ENCODE measurements at regions not wholly inside any gene's neighbourhood (a gene's known extent, or its start where the extent isn't known, plus 50 kb on each side); places are given as distances from the start of the nearest gene placed in this dataset.
A peak's percentile ranks its signal among the peaks of the same experiment; 100 is the strongest.

DNA sequence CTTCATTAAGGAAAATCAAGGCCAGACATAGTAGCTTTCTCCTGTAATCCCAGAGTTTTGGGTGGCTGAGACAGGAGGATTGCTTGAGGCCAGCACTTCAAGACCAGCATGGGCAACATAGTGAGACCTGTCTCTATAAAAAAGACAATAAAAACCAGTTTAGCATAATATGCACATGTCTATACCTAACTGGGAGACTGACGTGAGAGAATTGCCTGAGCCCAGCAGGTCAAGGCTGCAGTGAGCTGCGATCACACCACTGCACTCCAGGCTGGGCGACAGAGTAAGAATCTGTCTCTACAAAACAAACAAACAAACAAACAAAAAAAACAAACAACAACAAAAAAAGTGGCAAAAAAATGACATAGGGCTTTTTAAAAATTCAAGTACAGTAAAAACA lies 820.8 kb downstream of the MTRR start:
- no peak overlapping the region for H3K4me3 ChIP-seq (ENCODE audit: low read length)
- peaks cover 4% of the 10 kb centered on the region for H3K4me1 ChIP-seq (ENCODE audit: control insufficient read depth, insufficient read depth, low read length)
- no peaks in the 10 kb centered on the region for H3K36me3 ChIP-seq (ENCODE audit: control insufficient read depth, insufficient read depth, low read length)

DNA sequence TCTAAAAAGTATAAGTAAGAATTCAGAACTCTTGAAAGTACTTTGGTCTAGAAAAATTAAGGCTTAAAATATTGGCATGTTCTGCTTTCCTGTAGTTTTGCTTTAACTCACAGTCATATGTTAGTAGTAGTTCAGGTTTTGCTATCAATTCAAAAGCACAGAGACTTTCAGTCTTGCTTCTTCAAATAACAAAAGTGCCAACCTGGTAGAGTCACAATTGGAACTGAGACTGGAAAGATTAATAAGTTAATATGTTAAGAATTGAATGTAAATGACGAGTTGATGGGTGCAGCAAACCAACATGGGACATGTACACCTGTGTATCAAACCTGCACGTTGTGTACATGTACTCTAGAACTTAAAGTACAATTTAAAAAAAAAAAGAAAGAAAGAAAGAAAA lies 822.3 kb downstream of the MTRR start:
- no peaks in the 10 kb centered on the region for H3K27me3 ChIP-seq (ENCODE audit: control insufficient read depth, insufficient read depth, low read length)
- H3K27ac ChIP-seq (ENCODE audit: low read length) = no peak overlapping the region
- H3K9me3 ChIP-seq (ENCODE audit: control insufficient read depth, insufficient read depth, low read length) = no peaks in the 10 kb centered on the region
- no peak overlapping the region for H3K4me3 ChIP-seq (ENCODE audit: low read length)
- peaks cover 4% of the 10 kb centered on the region for H3K4me1 ChIP-seq (ENCODE audit: control insufficient read depth, insufficient read depth, low read length)
- H3K36me3 ChIP-seq (ENCODE audit: control insufficient read depth, insufficient read depth, low read length) = no peaks in the 10 kb centered on the region
- no peak for DNase-seq (ENCODE audit: low read depth, low spot score)
- no CpG with 5 or more reads among the region's 2 CpGs for WGBS (ENCODE audit: insufficient coverage, insufficient read length)

More for the DNA sequence above, 820.8 kb downstream of the MTRR start:
- Histone ChIP-seq H3K27ac (ENCODE audit: low read length) (no peak overlapping the region), H3K9me3 (ENCODE audit: control insufficient read depth, insufficient read depth, low read length) (no peaks in the 10 kb centered on the region), H3K27me3 (ENCODE audit: control insufficient read depth, insufficient read depth, low read length) (no peaks in the 10 kb centered on the region)
- no CpG with 5 or more reads among the region's 3 CpGs for WGBS (ENCODE audit: insufficient coverage, insufficient read length)
- DNase-seq (ENCODE audit: low read depth, low spot score) = peak; percentile 2

DNA sequence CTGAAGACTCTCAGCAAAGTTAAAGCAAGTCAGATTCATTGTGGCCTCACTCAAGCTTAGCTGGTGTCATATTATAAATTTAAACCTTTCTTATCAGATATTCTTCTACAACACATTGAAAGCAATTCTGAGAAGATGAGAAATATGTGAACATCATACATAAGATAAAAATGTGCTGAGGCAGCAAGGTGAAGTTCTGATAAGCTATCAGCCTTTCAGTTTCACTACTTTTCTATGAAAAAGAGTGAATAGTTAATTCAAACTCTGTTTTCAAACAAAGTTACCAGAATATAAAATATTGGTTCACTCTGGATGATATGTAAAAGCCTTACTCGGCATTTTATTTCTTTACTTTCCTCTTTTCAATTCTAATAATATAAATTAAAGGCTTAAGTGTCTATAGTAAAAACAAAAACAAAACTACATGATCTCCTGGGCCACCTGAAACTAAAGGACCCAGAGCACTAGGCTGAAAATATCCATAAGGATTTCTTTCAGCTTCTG lies 824.4 kb downstream of the MTRR start:
- no peaks in the 10 kb centered on the region for H3K27me3 ChIP-seq (ENCODE audit: control insufficient read depth, insufficient read depth, low read length)
- H3K9me3 ChIP-seq (ENCODE audit: control insufficient read depth, insufficient read depth, low read length) = no peaks in the 10 kb centered on the region

DNA sequence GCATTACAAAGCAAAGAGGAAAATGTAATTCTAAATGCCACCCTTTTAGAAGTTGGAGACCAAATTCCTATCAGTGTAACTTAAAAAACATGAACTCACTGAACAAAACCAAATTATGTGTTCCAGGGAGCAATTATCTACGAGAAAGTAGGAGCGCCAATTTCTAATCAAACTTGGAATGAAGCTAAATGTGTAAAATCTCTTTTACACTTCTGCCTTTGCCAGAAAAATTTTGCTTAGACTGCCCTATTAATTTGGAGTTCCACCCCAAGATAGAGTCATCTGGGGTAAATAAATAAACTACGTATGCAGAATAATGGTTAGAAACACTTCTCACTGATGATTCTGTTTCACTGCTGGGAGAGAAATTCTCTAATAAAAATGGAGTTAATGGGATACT lies 825.6 kb downstream of the MTRR start:
- H3K36me3 ChIP-seq (ENCODE audit: control insufficient read depth, insufficient read depth, low read length) = no peaks in the 10 kb centered on the region
- no peak overlapping the region for H3K4me3 ChIP-seq (ENCODE audit: low read length)
- H3K27ac ChIP-seq (ENCODE audit: low read length) = no peak overlapping the region
- DNase-seq (ENCODE audit: low read depth, low spot score) = no peak
- peaks cover 2% of the 10 kb centered on the region; the same call in 1 of the 2 replicates for H3K4me1 ChIP-seq (ENCODE audit: control insufficient read depth, insufficient read depth, low read length)
- H3K9me3 ChIP-seq (ENCODE audit: control insufficient read depth, insufficient read depth, low read length) = no peaks in the 10 kb centered on the region
- no CpG with 5 or more reads among the region's 3 CpGs for WGBS (ENCODE audit: insufficient coverage, insufficient read length)
- H3K27me3 ChIP-seq (ENCODE audit: control insufficient read depth, insufficient read depth, low read length) = no peaks in the 10 kb centered on the region

More for the DNA sequence above, 824.4 kb downstream of the MTRR start:
- DNase-seq (ENCODE audit: low read depth, low spot score) = no peak
- WGBS (ENCODE audit: insufficient coverage, insufficient read length) = no CpG with 5 or more reads among the region's 1 CpG
- Histone ChIP-seq H3K36me3 (ENCODE audit: control insufficient read depth, insufficient read depth, low read length) (no peaks in the 10 kb centered on the region), H3K27ac (ENCODE audit: low read length) (no peak overlapping the region), H3K4me3 (ENCODE audit: low read length) (no peak overlapping the region), H3K4me1 (ENCODE audit: control insufficient read depth, insufficient read depth, low read length) (peaks cover 2% of the 10 kb centered on the region; the same call in 1 of the 2 replicates)

DNA sequence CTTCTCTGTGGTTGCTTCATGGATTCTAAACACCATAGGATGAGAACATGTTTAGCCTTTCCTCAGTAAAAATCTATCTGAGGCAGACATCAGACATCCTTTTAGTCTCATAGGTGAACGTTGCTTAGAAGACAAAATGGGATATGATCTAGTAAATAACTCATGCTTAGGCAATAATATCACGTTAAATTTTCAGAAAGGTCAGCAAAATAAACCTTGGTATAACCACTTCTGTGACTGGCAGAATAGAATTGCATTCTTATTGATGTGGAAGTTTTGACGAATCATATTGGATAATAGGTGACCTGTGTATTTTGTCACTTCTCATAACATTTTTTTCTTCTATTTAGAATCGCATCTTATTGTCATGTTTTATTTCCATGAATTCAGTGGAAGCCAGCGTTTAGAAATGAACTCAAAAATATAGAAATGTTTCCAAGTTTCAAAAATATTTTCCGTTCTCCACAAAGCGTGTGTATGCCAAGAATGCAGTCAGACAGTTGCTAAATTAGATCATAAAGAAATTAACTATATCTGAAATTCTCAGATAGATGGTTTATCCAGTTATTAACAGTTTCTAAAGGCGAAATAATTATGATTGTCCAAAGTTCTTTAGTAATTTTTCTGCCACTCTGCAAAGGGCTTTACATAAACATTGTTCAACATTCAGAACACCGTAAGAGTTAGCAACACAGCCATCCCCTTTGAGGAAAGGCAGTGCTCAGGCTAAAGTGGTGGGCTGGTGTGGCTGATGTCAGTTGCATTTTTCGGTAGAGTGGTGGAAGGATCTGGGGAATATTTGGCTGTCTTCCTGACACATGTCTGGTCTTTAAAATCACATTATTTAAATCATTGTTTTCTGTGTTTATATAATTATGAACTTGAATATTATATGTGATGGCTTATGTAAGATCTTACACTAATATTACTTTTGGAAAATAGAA lies 827.2 kb downstream of the MTRR start:
- Histone ChIP-seq H3K9me3 (ENCODE audit: control insufficient read depth, insufficient read depth, low read length) (no peaks in the 10 kb centered on the region), H3K4me1 (ENCODE audit: control insufficient read depth, insufficient read depth, low read length) (no peaks in the 10 kb centered on the region), H3K4me3 (ENCODE audit: low read length) (no peak overlapping the region), H3K27ac (ENCODE audit: low read length) (no peak overlapping the region), H3K27me3 (ENCODE audit: control insufficient read depth, insufficient read depth, low read length) (no peaks in the 10 kb centered on the region), H3K36me3 (ENCODE audit: control insufficient read depth, insufficient read depth, low read length) (no peaks in the 10 kb centered on the region)
- no peak for DNase-seq (ENCODE audit: low read depth, low spot score)
- no CpG with 5 or more reads among the region's 10 CpGs for WGBS (ENCODE audit: insufficient coverage, insufficient read length)

DNA sequence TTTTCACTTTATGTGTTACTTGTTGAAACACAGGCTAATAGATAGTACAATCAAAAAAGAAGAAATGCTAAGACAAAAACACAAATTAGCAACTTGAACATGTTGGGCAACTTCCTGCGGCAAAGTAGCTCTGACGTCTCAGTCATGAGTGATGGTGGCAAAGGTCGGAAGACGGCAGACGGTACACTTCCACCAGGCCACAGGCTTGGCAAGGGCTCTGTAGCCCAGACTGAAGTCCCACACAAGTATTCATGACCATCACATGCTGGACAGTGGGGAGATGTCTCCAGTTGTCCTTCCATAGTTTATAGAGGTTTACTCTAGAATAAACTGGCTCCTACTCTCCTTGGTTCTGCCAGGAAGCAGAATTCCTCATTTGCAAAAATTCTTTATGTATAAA lies 831.3 kb downstream of the MTRR start:
- no peaks in the 10 kb centered on the region for H3K4me1 ChIP-seq (ENCODE audit: control insufficient read depth, insufficient read depth, low read length)
- no CpG with 5 or more reads among the region's 5 CpGs for WGBS (ENCODE audit: insufficient coverage, insufficient read length)
- H3K36me3 ChIP-seq (ENCODE audit: control insufficient read depth, insufficient read depth, low read length) = no peaks in the 10 kb centered on the region
- no peaks in the 10 kb centered on the region for H3K9me3 ChIP-seq (ENCODE audit: control insufficient read depth, insufficient read depth, low read length)
- H3K27me3 ChIP-seq (ENCODE audit: control insufficient read depth, insufficient read depth, low read length) = no peaks in the 10 kb centered on the region
- H3K4me3 ChIP-seq (ENCODE audit: low read length) = no peak overlapping the region
- no peak for DNase-seq (ENCODE audit: low read depth, low spot score)
- H3K27ac ChIP-seq (ENCODE audit: low read length) = no peak overlapping the region

DNA sequence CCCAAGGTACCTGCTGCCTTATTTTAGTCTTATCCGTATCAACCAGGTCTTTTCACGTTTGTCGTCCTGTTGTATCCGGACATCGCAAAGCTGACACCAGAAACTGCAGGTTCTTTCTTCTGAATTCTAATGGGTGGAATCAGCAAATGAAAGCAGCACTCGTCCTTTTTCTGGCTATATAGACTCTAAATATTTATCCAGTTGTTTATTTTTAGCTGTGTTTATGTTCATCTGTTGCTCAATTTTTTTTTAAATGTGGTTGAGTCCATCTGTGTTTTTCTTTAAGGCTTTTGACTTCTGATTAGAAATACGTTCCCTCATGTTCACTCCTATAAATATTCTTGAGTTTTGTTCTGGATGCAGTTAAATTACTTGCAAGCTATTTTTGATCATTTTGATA lies 831.7 kb downstream of the MTRR start:
- H3K36me3 ChIP-seq (ENCODE audit: control insufficient read depth, insufficient read depth, low read length) = no peaks in the 10 kb centered on the region
- H3K4me3 ChIP-seq (ENCODE audit: low read length) = no peak overlapping the region
- H3K27ac ChIP-seq (ENCODE audit: low read length) = no peak overlapping the region
- no peaks in the 10 kb centered on the region for H3K27me3 ChIP-seq (ENCODE audit: control insufficient read depth, insufficient read depth, low read length)
- WGBS (ENCODE audit: insufficient coverage, insufficient read length) = no CpG with 5 or more reads among the region's 7 CpGs
- H3K4me1 ChIP-seq (ENCODE audit: control insufficient read depth, insufficient read depth, low read length) = no peaks in the 10 kb centered on the region
- no peak for DNase-seq (ENCODE audit: low read depth, low spot score)
- H3K9me3 ChIP-seq (ENCODE audit: control insufficient read depth, insufficient read depth, low read length) = no peaks in the 10 kb centered on the region

DNA sequence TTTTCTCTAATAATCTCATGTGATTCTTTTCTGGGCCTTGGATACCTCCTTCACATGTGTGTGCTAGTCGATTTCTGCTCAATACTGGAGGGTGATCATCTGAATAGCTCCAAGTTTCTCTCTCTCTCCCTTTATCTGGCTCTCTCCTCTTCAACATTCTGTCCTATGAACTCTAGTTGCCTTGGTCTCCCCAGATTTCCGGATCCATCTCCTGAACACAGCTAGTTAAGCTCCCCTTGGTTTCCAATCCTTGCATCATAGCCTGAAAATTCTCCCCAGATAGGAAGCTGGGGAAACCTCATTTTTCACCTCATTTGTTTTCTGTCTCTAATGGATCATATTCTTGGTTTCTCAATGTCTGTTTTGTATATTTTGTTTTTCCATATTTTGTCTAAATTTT lies 832.3 kb downstream of the MTRR start:
- H3K27ac ChIP-seq (ENCODE audit: low read length) = no peak overlapping the region
- DNase-seq (ENCODE audit: low read depth, low spot score) = no peak
- no peaks in the 10 kb centered on the region for H3K27me3 ChIP-seq (ENCODE audit: control insufficient read depth, insufficient read depth, low read length)
- no peak overlapping the region for H3K4me3 ChIP-seq (ENCODE audit: low read length)
- no CpG with 5 or more reads among the region's 2 CpGs for WGBS (ENCODE audit: insufficient coverage, insufficient read length)
- no peaks in the 10 kb centered on the region for H3K36me3 ChIP-seq (ENCODE audit: control insufficient read depth, insufficient read depth, low read length)
- H3K4me1 ChIP-seq (ENCODE audit: control insufficient read depth, insufficient read depth, low read length) = no peaks in the 10 kb centered on the region
- no peaks in the 10 kb centered on the region for H3K9me3 ChIP-seq (ENCODE audit: control insufficient read depth, insufficient read depth, low read length)

DNA sequence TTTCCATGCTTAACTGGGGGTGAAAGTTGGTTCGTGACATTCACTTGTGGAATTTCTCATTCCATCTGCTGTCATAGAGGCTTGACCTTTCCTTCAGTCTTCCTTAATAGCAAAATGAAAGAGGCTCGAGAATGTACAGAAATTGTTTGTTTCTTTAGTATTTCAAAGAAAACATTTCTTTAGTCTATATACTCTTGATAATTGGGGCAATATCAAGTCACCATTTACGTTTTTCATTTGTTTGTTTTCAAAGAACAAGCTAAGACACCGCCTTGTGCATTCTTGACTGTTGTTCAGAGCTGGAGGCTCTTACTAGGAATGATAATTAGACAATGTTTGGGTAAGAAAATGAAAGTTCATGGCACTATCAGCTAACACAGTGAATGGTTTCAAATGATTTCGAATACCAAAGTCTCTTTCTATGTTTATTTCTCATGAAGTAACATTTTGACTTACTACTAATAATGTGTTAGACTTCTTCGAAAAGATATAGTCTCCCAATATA lies 835.4 kb downstream of the SEMA5A start:
- no peaks in the 10 kb centered on the region for H3K36me3 ChIP-seq (ENCODE audit: control insufficient read depth, insufficient read depth, low read length)
- no peaks in the 10 kb centered on the region for H3K9me3 ChIP-seq (ENCODE audit: control insufficient read depth, insufficient read depth, low read length)
- WGBS (ENCODE audit: insufficient coverage, insufficient read length) = no CpG with 5 or more reads among the region's 6 CpGs
- H3K4me3 ChIP-seq (ENCODE audit: low read length) = no peak overlapping the region
- no peak for DNase-seq (ENCODE audit: low read depth, low spot score)
- no peaks in the 10 kb centered on the region for H3K4me1 ChIP-seq (ENCODE audit: control insufficient read depth, insufficient read depth, low read length)
- H3K27me3 ChIP-seq (ENCODE audit: control insufficient read depth, insufficient read depth, low read length) = no peaks in the 10 kb centered on the region
- H3K27ac ChIP-seq (ENCODE audit: low read length) = no peak overlapping the region

DNA sequence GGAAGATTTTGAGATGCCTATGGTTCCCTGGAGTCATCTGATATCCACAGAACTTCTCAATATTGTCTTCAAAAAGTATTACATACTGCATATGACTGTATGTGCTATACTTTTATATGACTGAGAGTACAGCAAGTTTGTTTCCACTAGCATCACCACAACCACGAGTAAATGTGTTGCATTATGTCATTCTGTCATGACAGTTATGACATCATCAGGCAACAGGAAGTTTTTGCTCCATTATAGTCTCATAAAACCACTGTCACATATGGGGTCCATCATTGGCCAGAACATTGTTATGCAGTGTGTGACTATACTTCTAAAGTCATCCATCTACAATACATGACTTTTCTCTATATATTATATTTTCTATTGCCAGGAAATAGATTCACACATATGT lies 831.7 kb downstream of the SEMA5A start:
- no CpG with 5 or more reads among the region's 1 CpG for WGBS (ENCODE audit: insufficient coverage, insufficient read length)
- DNase-seq (ENCODE audit: low read depth, low spot score) = no peak

More for the DNA sequence above, 831.7 kb downstream of the SEMA5A start:
- no peak overlapping the region for H3K27ac ChIP-seq (ENCODE audit: low read length)
- no peaks in the 10 kb centered on the region for H3K36me3 ChIP-seq (ENCODE audit: control insufficient read depth, insufficient read depth, low read length)
- H3K9me3 ChIP-seq (ENCODE audit: control insufficient read depth, insufficient read depth, low read length) = no peaks in the 10 kb centered on the region
- no peaks in the 10 kb centered on the region for H3K27me3 ChIP-seq (ENCODE audit: control insufficient read depth, insufficient read depth, low read length)
- no peaks in the 10 kb centered on the region for H3K4me1 ChIP-seq (ENCODE audit: control insufficient read depth, insufficient read depth, low read length)
- H3K4me3 ChIP-seq (ENCODE audit: low read length) = no peak overlapping the region

All from iPS DF 6.9 (cell line).